ENCODE measurements at regions not wholly inside any gene's neighbourhood (a gene's known extent, or its start where the extent isn't known, plus 50 kb on each side); places are given as distances from the start of the nearest gene placed in this dataset.

DNA sequence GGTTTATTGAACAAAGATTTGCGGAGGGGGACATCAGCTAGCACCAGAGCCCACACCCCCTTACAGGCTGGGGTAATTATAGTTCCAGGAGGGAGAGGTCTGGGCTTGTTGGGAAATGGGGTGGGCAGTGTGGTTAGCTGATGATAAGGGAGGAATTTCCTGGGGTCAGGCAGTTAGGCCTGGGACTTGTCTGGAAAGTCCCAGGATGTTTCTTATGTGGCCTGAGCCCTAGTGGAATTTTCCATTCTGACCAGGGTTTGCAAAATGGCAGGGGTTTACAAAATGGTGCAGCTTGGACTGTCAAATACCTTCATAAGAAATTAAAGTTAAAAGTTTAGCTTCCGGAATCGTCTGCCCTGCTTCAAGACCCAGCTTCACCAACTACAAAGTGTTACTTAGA lies 199.1 kb downstream of the FBXO15 start:
- no peak overlapping the region for H3K14ac ChIP-seq (ENCODE audit: insufficient read depth, low read length)
- H2BK12ac ChIP-seq (ENCODE audit: insufficient read length, low read depth, low read length): no peak overlapping the region
- no peak overlapping the region for H2AFZ ChIP-seq (ENCODE audit: low read length)
- H2BK120ac ChIP-seq (ENCODE audit: low read depth, low read length, poor library complexity, severe bottlenecking): no peak overlapping the region
- no peak overlapping the region for H3K9ac ChIP-seq (ENCODE audit: extremely low read depth, insufficient read length, low read length)
- H3K9me3 Mint-ChIP-seq: peaks cover 5 to 8% of the 10 kb centered on the region in 2 experiments; a peak in 2 of 5 replicates
- no peak overlapping the region for H4K5ac ChIP-seq (ENCODE audit: insufficient read length, low read depth, low read length)
- DNase-seq: no peak
- no peak overlapping the region for H2AK5ac ChIP-seq (ENCODE audit: insufficient read length, low read length)
- H3K27me3 Mint-ChIP-seq (ENCODE audit: low read depth): no peaks in the 10 kb centered on the region
- TF ChIP-seq, protein P1, sequence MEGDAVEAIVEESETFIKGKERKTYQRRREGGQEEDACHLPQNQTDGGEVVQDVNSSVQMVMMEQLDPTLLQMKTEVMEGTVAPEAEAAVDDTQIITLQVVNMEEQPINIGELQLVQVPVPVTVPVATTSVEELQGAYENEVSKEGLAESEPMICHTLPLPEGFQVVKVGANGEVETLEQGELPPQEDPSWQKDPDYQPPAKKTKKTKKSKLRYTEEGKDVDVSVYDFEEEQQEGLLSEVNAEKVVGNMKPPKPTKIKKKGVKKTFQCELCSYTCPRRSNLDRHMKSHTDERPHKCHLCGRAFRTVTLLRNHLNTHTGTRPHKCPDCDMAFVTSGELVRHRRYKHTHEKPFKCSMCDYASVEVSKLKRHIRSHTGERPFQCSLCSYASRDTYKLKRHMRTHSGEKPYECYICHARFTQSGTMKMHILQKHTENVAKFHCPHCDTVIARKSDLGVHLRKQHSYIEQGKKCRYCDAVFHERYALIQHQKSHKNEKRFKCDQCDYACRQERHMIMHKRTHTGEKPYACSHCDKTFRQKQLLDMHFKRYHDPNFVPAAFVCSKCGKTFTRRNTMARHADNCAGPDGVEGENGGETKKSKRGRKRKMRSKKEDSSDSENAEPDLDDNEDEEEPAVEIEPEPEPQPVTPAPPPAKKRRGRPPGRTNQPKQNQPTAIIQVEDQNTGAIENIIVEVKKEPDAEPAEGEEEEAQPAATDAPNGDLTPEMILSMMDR (conservative IDR thresholded peaks at IDR 0.05): no peak
- H4K8ac ChIP-seq (replicated peaks; ENCODE audit: insufficient read length, low read depth, low read length): no peak overlapping the region
- no peaks in the 10 kb centered on the region for H3K23me2 ChIP-seq (ENCODE audit: insufficient read length, low read depth, low read length, poor library complexity, severe bottlenecking)
- no peaks in the 10 kb centered on the region for H4K20me1 ChIP-seq (ENCODE audit: control insufficient read depth, insufficient read depth, insufficient read length)
- no peak overlapping the region for H3K4me2 ChIP-seq (ENCODE audit: insufficient read depth, insufficient read length, low read length)
- H2BK5ac ChIP-seq (ENCODE audit: insufficient read length, low read length): no peak overlapping the region
- no peak overlapping the region for H3K23ac ChIP-seq (ENCODE audit: insufficient read length, low read depth, low read length)
- H3K79me1 ChIP-seq (ENCODE audit: insufficient read depth, low read depth, low read length, poor library complexity, severe bottlenecking): no peaks in the 10 kb centered on the region
- no peaks in the 10 kb centered on the region for H3K4me1 ChIP-seq (ENCODE audit: insufficient read depth, low read length)
- no peak overlapping the region for H2BK20ac ChIP-seq (ENCODE audit: low read depth, low read length, poor library complexity, severe bottlenecking)
- H3K4me3 Mint-ChIP-seq: no peak overlapping the region
- H3K9me3 ChIP-seq (ENCODE audit: control insufficient read depth, low read depth, low read length): no peaks in the 10 kb centered on the region
- H3K27ac ChIP-seq (ENCODE audit: insufficient read length, low read depth, low read length): no peak overlapping the region
- H3K4me1 Mint-ChIP-seq: no peaks in the 10 kb centered on the region; a peak in 1 of 4 replicates
- WGBS (ENCODE audit: extremely low coverage, insufficient read length, low lambda C conversion rate): no CpG with 5 or more reads among the region's 3 CpGs
- peaks cover 0 to 5% (median 3%) of the 10 kb centered on the region in 3 experiments; a peak in 3 of 7 replicates for H3K36me3 Mint-ChIP-seq (ENCODE audit: insufficient read depth in 1 of 3, low read depth in 3 of 3)
- no peak overlapping the region for H3K18ac ChIP-seq (ENCODE audit: insufficient read length, low read depth, low read length)
- H4K91ac ChIP-seq (ENCODE audit: insufficient read length, low read depth, low read length): no peak overlapping the region
- H3T11ph ChIP-seq (ENCODE audit: low read length): no peak overlapping the region
- H3K56ac ChIP-seq (ENCODE audit: insufficient read length, low read depth, low read length): no peak overlapping the region
- H2BK15ac ChIP-seq (ENCODE audit: low read depth, low read length): no peak overlapping the region
- no peak overlapping the region for H3K4ac ChIP-seq (ENCODE audit: low read depth, low read length)
- H3K27me3 ChIP-seq (ENCODE audit: insufficient read depth, low read length): no peaks in the 10 kb centered on the region
- peak overlapping the region in 1 of 3 experiments; percentile 44; a peak in 2 of 7 replicates for H3K27ac Mint-ChIP-seq
- H3K79me2 ChIP-seq (ENCODE audit: insufficient read depth, low read length): no peaks in the 10 kb centered on the region

All from H9 (cell line).